A549 (cell line): ENCODE measurements at regions not wholly inside any gene's neighbourhood (a gene's known extent, or its start where the extent isn't known, plus 50 kb on each side); places are given as distances from the start of the nearest gene placed in this dataset.

Experiments used
- CTCF ChIP-seq: fragments of >200 bp; sonication (Bioruptor Twin); formaldehyde crosslinking; IDR thresholded peaks from 3 replicates; pipeline ENCODE4 v1.5.1; 2016
- EP300 ChIP-seq, 2 experiments: fragments of >200 bp; sonication (Bioruptor Twin); formaldehyde crosslinking; IDR thresholded peaks; 2 replicates in 1 of 2; 3 replicates in 1 of 2; pipeline ENCODE4 v1.6.1; 2016 to 2017
- FOXS1 ChIP-seq: fragments of 250-450 bp; sonication (Bioruptor Pico); IDR thresholded peaks from 2 replicates; pipeline ENCODE4 v1.5.0; 2020; ENCODE audit warnings: mild to moderate bottlenecking, moderate library complexity
- KDM1A ChIP-seq: fragments of 200-600 bp; sonication (generic); IDR thresholded peaks from 2 replicates; pipeline ENCODE4 v1.6.1; 2016; ENCODE audit warnings: low read depth, mild to moderate bottlenecking
- MYC ChIP-seq: IDR thresholded peaks from 2 replicates; pipeline ENCODE4 v1.6.1; 2012; ENCODE audit warnings: mild to moderate bottlenecking, inconsistent platforms, low read length, improper control_type of control experiment, borderline replicate concordance
- NFE2L2 ChIP-seq: fragments of 150-350 bp; conservative IDR thresholded peaks from 2 replicates; pipeline ENCODE4 v1.6.1; 2014; ENCODE audit warnings: low read length
- NR3C1 ChIP-seq: fragments of >200 bp; sonication (Bioruptor Twin); formaldehyde crosslinking; IDR thresholded peaks from 3 replicates; pipeline ENCODE4 v1.6.1; 2017
- POLR2A ChIP-seq: IDR thresholded peaks from 2 replicates; pipeline ENCODE4 v1.6.1; 2012; ENCODE audit warnings: mild to moderate bottlenecking, low read length
- RAD21 ChIP-seq, 2 experiments: fragments of >200 bp in 1 of 2; sonication (Bioruptor Twin) in 1 of 2; formaldehyde crosslinking in 1 of 2; IDR thresholded peaks in 1 of 2; conservative IDR thresholded peaks in 1 of 2; 2 replicates in 1 of 2; 3 replicates in 1 of 2; pipeline ENCODE4 v1.6.1; 2012 to 2018; ENCODE audit warnings: inconsistent platforms in 1 of 2
- RCOR1 ChIP-seq: fragments of 150-350 bp; IDR thresholded peaks from 2 replicates; pipeline ENCODE4 v1.6.1; 2014; ENCODE audit warnings: antibody characterized with exemption, low read length, low read depth
- REST ChIP-seq: fragments of 200-600 bp; sonication (generic); IDR thresholded peaks from 2 replicates; pipeline ENCODE4 v1.6.1; 2016; ENCODE audit warnings: antibody characterized with exemption, mild to moderate bottlenecking, moderate library complexity
- RFX5 ChIP-seq: fragments of 450-650 bp; IDR thresholded peaks from 2 replicates; pipeline ENCODE4 v1.7.1; 2014; ENCODE audit warnings: antibody characterized with exemption, mild to moderate bottlenecking, moderate library complexity
- TF ChIP-seq, protein P1 (sequence below): fragments of 450-650 bp; IDR thresholded peaks from 2 replicates; pipeline ENCODE4 v1.6.1; 2014; ENCODE audit warnings: antibody characterized with exemption
- TF ChIP-seq, protein P2 (sequence below): fragments of >200 bp; sonication (Bioruptor Twin); formaldehyde crosslinking; IDR thresholded peaks from 2 replicates; pipeline ENCODE4 v1.6.1; 2016

GRCh38 chr12:105479710-105480109 lies 149.2 kb downstream of the C12orf75 start:
- TF ChIP-seq EP300 (IDR thresholded peaks at IDR 0.05) (no peak), RAD21 (conservative IDR thresholded peaks at IDR 0.05 in 1 of 2, IDR thresholded peaks at IDR 0.05 in 1 of 2) (no peak), RCOR1 (no peak), POLR2A (no peak), RFX5 (no peak), CTCF (no peak), FOXS1 (no peak), NFE2L2 (no peak), MYC (no peak), KDM1A (no peak), REST (no peak), NR3C1 (no peak)
- TF ChIP-seq, protein P1, sequence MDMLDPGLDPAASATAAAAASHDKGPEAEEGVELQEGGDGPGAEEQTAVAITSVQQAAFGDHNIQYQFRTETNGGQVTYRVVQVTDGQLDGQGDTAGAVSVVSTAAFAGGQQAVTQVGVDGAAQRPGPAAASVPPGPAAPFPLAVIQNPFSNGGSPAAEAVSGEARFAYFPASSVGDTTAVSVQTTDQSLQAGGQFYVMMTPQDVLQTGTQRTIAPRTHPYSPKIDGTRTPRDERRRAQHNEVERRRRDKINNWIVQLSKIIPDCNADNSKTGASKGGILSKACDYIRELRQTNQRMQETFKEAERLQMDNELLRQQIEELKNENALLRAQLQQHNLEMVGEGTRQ: no peak
- TF ChIP-seq, protein P2, sequence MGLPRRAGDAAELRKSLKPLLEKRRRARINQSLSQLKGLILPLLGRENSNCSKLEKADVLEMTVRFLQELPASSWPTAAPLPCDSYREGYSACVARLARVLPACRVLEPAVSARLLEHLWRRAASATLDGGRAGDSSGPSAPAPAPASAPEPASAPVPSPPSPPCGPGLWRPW: no peak
